ENCODE measurements at regions not wholly inside any gene's neighbourhood (a gene's known extent, or its start where the extent isn't known, plus 50 kb on each side); places are given as distances from the start of the nearest gene placed in this dataset.

DNA sequence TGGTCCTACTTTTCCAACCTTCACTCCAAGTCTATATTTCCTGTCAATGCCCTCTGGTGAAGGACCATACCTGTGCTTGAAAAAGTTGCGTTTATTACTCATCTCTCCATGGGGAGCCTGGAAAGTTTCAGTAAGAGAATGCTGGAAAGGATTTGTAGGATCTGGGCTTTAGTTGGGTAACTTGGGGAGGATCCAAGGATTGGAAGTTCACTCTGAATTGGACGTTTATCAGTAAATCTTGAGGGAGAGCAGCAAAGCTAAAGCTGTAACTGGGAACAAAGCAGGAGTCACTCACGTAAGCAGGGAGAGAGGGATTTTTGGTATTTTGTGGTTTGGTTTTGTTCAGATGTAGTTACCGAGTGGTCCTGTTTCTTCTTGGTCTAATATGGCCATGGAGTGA lies 51.4 kb upstream of the NPVF start:
- intact Hi-C loops (cut with micrococcal nuclease): no loop called here

DNA sequence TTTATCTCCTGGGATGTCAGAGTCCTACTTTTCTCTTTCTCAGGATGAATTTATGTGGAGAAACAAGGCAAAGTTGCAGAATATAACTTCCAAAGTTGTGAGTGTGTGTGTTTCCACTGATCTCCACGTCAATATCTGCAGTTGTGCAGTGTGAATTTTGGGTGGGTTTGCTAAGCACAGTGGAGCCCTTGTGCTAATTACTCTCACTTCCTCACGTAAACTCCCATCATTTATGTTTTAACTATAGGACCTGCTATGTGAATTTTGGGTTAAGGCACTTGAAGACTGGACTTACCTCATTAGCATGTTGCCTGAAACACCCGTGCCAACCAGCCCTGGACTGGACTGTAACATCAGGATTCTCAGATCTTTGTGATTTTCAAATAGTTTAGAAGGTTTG lies 51.9 kb upstream of the NPVF start:
- intact Hi-C loops (cut with micrococcal nuclease): no loop called here

DNA sequence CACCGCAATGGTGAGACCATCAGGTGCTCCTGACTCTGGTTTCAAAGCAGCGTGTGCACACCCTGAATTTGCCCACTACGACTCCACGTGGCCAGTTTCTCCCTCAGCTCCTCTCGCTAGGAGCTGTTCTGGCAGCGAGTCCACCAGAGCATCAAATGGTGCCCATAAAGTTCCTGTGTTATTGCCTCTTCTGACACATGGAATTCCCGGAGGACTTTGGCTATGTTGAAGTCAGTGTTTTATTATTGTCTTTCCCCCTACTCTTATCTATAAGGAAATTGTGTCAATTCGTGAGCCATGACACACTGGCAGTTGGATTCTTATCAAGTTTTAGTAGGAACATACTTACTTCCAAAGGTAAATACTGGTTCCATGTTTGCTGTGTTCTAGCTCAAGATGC lies 53.9 kb upstream of the NPVF start:
- intact Hi-C loops (cut with micrococcal nuclease): no loop called here

DNA sequence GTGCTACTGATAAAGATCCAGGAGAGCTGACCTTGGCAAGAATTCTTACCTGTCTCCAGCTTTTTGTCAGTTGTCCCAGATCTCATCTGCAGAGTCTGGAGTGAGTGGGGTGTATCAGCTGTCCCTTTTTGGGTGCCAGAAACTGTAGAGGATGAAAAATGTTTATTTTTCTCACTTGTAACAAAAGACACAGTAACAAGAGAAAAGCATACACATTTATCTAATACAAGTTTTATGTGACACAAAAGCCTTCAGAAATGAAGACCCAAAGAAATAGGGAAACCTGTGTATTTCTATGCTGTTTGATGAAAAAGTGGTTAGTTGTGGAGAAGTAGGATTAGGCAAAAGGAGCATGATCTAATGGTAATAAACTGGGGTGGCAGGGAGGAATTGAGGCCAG lies 58.5 kb upstream of the NPVF start:
- intact Hi-C loops (cut with micrococcal nuclease): no loop called here

DNA sequence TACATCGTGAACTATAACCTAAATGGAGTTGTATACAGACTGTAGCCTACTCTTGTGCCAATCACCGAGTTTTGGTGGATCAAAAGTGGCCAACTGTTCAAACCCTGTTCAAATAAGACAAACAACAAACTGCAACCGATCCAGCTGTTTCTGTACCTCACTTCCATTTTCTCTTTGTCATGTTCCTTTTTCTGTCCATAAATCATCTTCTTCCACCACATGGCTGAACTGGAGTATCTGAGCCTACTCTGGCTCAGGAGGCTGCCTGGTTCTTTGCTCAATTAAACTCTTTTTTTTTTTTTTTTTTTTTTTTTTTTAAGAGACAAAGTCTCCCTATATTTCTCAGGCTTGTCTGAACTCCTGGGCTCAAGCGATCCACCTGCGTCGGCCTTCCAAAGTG lies 59.0 kb upstream of the NPVF start:
- intact Hi-C loops (cut with micrococcal nuclease): no loop called here

DNA sequence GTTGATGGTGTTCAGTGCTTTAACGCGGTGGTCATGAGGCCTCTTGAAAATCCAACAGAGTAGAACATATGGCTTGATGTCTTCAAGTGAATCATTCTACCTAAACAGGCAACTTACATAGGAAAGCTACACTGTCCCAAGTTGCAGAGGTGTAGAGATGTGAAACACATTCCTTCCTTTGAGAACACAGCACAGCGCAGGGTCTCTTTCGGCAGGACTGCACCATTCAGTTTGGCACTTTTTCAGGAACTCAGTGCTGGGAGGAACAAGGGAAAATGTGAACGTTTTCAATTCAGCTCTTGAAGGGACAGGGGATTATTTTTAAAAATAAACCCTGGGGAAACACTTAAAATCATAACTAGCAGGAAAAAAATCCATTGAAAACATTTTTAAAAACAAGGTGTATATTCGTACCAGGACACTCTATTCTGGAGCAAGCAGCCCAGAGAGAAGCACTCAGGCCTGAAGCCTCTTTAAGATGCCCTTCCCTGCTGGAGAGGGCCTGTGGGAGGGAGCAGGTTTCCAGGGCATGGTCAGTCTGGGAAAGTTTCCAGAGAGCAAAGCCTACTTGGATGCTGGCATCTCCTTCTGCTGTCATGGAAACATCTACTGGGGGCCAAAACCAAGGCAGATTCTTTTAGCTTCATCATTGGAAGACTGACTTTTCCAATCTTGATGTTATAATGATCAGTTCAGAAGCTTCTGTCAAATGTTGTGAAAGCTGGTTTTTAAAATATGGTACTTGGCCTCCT lies 60.4 kb upstream of the NPVF start:
- intact Hi-C loops (cut with micrococcal nuclease): no loop called here

DNA sequence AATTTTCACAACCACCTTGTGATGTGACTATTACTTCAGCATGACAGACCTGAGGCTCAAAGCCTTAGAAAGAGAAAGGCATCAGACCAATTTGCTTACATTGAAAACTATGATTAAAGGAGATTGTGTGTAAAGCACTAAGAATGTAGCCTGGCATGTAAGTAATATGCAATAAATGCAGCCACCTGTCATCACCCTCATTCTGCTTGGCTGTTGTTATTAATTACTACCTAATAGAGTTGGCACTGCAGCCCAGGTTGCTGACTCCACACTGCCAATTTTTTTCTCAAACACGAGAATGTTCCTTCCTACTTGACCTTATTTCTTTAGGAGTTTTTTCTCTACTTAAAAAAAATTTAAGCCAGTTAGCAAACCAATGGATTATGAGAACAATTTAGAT lies 61.2 kb upstream of the NPVF start:
- intact Hi-C loops (cut with micrococcal nuclease): no loop called here

DNA sequence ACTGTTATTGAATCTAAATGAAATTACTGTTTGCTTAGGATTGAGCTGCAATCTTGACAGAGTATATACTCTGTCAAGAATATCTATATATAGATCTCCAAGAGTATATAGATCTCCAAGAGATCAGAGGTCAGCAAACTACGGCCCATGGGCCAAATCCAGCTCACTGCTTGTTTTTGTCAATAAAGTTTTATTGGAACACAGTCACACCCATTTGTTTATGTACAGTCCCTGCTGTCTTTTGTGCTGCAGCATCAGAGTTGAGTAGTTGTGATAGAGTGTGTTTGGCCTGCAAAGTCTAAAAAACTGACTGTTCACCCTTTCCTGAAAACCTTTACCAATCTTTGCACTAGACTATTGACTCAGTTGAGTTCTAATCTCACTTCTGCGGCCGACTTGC lies 66.3 kb upstream of the NPVF start:
- intact Hi-C loops (cut with micrococcal nuclease): no loop called here

DNA sequence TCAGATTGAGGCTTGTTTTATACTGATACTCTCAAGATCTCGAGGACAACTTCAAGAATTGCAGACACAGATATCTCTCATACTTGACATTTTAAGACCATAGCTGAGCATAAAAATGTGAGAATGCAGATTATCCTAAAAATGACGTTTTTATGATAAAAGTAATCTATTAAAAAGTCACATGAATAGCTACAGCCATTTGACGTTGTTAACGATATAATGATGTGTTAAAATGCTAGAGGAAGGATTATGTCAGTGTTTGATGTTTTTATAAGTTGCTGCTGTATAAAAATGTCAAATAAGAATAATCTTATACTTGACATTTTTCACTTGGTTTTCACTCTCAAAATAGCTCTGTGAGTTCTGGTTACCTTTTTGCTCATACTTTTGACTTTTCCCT lies 67.1 kb upstream of the NPVF start:
- intact Hi-C loops (cut with micrococcal nuclease): no loop called here

DNA sequence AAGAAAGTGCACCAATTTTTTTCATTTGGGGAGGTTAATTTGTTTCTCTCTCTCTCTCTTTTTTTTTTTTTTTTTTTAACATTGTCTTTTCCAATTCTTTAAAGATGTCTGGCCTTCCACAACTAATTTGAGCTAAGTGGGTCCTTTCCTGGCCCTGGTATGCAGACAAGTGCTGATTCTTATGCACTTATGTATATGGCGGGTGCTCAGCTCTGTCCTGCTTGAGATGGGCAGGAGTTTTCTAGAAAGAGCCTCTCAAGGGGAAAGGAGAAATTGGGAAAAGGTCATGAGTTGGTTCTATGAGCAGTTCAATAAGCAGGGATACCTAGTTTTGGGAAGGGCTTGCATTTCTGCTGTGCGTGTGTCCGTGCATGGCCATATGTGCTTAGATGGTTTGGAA lies 67.8 kb upstream of the NPVF start:
- intact Hi-C loops (cut with micrococcal nuclease): no loop called here

DNA sequence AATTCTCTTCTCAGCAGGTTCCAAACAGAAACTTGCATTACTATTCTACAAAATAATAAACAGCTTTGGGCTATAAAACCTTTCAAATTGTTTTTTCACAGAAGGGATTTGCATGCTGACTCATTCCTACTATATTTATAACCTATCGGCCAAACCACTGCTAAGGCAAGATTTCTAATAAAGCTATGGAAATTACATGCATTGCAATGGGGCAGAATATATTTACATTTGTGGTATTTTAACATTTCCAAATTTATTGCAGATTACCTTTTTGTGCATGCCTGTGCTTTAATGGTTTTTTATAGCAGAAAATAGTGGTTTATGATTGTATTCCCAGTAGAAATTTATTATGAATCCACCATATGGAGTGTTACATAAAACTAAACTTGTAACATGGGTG lies 69.0 kb upstream of the NPVF start:
- intact Hi-C loops (cut with micrococcal nuclease): no loop called here

DNA sequence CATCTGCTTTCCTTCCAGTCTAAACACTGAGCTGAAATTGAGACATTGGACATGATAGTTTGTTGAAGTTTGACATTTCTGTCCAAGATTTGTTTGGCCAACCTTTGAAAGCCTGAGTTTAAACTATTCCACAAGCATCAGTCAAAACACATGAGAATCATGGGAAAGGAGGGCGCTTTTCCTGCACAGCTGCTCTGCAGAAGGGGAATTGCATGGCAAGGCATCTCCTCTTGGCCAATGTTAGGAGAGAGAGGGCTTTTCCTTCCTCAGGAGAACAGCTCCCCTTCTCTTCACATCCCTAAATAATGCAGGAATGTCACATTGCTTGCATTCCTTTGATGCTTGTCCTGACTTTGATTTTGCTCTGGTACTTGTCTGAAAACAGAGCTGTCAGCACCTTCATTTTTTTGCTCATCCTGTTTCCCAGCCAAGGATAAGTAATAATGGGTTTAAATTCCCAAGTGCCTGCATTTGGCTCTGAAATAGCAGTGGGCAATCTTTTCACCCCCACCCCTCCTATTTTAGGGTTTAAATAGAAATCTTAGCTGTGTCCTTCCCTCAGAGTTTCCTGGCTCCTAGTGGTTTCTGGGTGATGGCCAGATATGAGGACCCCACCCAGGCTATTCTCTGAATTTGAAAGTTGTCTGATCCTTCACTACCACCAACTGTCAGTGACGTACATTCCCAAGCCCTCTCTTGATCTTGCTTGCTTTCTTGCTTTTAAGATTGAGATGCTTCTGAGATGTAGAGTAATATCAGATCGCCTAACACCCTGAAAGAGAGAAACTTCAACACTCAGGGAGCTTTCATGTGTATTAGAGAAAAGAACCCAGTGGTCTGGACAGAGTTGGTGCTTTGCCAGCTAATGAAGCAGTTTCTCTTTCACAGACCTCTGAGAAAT lies 75.2 kb upstream of the NPVF start:
- intact Hi-C loops (cut with micrococcal nuclease): no loop called here

DNA sequence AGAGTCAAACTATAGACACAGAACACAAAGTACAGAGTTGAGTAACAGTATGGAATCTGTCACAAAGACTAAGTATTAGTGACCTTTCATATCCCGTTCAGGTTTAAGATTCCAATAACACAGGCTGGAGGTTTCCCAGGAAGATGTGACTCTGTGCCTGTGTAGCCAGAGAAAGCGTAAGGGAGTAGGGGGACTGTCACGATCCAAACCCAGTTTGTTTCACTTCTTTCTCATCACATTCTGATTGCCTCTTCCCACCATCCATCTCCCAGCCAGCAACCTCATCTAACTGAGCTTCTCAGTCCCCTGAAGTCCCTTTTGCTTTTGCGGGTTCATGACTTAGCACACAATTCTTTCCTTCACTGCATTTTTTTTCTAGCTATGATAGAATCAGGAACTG lies 76.4 kb upstream of the NPVF start:
- intact Hi-C loops (cut with micrococcal nuclease): no loop called here

DNA sequence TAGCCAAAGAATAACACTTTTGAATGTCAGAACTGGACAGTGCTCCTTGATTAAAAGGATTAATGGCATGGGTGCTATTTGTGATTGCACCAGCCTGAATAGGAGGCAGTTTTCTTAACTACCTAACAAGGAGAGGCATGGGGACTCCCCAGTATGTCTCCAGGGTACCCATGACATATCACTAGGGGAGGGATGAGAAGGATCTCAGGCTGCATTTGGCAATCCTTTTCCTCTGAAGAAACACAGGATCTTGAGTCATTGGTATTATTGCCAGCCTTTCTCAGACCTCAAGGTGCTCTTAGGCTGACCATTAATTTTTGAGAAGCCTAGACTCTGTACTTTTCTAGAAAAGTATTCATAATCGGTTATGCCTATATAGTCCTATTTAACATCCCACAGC lies 77.5 kb upstream of the NPVF start:
- intact Hi-C loops (cut with micrococcal nuclease): no loop called here

DNA sequence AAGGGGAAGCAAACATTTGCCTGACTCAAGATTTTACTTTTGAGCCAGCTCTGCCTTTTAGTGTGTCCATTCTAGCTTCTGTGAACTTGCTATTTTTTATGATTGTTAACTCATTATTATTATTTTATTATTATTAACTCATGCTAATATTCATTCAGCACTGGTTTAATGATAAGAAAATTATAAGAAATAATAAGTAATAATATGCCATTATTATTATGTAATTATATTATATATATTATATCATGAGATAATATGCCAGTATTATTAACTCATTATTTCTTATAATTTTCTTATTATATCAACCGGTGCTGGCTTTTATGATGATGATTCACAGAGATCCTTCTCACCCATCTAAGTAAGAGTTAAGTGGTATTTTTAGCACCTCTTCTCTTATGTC lies 79.3 kb upstream of the NPVF start:
- intact Hi-C loops (cut with micrococcal nuclease): no loop called here

DNA sequence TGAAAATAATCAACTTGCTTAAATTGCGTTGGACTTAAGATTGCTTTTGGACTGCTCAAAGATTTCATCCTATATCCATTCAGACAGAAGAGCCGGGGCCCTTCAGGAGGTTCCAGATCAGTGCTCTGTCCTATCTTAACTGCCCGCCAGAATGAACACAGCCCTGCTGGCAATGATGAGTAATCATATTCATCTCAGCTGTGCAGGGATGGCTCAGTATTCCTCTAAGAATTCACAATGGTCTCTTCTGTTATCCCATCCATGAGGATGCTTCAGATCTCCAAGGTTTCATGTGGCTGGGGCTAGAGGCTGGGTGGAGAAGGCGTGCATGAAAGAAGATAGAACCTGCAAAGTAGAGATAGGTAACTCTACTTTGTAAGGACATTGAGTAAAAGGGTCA lies 80.0 kb upstream of the NPVF start:
- intact Hi-C loops (cut with micrococcal nuclease): no loop called here

DNA sequence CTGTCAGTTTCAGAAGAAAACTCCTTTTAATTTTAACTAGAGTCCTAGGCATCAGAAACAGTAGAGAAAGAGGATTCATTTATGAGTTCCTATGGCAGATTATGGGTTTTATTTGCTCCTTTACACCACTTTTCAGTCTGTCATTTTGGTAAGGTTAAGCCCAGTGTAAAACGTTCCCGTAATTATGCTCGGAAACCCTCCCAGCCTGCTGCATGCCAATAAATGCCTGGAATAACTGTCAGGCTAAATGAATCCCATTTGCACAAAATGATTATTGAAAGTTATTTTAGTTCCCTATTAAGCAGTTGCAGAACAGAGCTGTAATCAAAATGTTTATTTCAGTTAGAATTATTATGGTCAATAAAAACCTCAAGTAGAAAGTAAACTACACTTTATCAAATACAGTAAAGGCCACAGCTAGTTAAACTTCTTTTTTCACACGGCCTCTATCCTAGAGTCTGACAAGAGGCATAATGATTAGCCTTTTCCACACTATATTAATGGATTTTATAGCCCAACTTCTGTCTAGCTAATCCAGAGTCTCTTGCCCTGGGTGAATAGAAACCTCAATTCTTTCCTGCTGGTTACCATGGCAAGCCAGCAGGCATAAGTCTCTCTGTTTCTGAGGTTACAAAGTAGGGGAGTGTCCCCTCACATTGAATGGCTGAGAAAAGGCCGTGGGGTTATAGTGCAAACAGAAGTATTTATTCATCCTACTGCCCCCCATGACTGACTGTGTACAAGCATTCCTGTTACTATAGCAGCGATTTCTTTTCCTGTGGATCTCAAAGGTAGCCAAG lies 80.8 kb upstream of the NPVF start:
- intact Hi-C loops (cut with micrococcal nuclease): no loop called here

DNA sequence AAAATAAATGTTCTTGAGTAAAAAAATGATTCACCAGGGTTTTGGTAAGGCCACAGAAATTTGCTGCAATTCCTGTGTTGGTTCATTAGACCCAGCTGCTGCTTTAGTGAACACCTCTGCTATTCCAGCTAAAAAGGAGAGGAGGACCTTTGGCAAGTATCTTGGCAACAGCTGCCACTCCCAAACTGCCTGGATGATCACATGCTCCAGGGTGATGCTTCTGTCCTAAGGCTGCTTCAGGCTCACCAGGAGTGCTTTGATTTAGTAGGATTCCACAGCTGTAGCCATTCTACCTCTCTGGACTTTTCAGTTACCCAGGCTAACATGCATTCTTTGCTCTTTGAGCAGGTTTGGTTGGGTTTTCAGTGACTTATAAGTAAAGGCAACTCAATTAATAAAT lies 82.6 kb upstream of the NPVF start:
- intact Hi-C loops (cut with micrococcal nuclease): no loop called here

DNA sequence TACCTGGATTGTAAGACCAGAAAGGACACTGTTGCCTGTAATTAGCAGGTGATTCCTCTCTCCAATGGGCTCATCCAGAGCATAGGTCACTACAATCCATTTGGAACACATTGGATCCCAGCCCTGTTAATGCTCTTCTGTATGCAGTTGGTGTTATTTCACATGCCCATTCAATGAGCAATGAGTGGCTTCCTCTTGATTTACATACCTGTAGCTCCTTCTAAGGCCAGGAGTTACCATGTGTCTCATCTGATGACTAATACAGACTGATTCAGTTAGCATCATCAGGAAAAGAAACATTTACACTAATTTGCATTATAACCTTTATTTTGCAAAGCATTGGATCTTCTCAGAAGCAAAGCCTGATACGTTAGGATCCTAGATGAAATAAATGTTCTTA lies 83.1 kb upstream of the NPVF start:
- intact Hi-C loops (cut with micrococcal nuclease): no loop called here

DNA sequence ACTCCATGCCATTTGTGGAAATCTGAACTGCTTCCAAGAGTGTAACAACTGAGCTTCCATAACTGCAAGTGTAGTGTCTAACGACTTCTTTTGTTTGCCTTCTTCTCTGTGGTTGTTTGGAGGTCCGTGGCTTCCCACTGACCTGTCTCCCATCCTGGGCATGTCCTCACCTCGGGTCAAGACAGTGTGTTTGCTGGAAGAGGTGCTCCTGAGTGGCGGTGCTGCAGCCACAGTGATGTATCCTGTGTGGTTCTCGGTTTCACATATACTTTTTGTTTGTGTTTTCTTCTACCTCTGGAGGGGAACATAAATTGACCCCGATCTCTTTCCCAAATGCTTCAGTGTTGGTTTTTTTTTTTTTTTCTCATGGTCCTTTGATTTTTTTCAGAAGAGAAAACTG lies 84.7 kb upstream of the NPVF start:
- intact Hi-C loops (cut with micrococcal nuclease): no loop called here

DNA sequence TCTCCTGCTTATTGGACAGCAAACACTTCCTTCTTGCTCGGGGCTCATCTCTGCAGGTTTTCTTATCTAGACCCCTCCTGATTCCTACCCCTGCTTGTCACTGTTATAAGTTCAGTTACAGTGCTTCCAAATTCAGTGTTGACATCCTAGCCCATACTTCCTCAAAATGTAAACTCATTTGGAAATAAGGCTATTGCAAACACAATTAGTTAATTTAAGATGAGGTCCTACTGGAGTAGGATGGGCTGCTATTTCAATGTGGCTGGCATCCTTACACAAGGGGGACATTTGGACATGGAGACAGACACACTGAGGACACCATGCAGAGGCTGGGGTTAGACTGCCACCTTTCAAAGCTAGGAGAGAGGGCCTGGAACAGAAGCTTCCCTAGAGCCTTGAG lies 85.2 kb upstream of the NPVF start:
- intact Hi-C loops (cut with micrococcal nuclease): no loop called here

DNA sequence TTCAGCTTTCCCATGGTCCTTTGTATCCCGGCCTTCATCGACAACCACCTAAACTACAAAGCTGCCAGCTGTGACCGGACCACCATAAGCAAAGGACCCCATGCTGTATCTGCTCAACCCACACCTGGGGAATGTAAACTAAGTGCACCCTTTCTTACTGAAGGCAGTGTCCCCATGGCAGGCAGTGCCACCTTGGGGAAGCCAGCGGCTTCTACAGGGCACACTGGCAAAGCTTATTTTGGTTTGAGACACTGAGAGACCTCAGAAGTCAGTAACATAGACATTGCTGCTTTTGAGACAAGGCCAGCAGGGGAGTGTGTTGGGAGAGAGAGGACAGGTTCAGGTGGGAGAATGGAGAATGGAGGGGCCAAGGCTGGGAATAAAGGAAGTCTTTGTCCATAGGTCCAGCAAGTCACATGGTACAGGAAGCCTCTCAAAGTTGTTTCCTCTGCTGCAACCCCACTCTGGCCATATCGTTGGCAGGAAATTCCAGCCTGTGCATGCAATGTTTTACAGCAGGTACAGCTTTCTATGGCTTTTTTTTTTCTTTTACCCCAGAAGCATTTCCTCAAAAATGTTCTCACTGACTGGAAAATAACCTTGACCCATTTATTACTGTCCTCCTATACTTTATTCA lies 85.9 kb upstream of the NPVF start:
- intact Hi-C loops (cut with micrococcal nuclease): no loop called here

Measured in T-helper 1 cell treated with Interleukin-12 subunit alpha and Interleukin-12 subunit beta and Interleukin-4 antibody, amounts not matched to agents 30 ng/mL and 1 ng/mL, for 36 hours (primary cell).